ENCODE measurements at regions not wholly inside any gene's neighbourhood (a gene's known extent, or its start where the extent isn't known, plus 50 kb on each side); places are given as distances from the start of the nearest gene placed in this dataset.
"Not testable (repeated sequence)": the region's sequence is repeated elsewhere in the genome, so short reads cannot be mapped to it uniquely, and the experiment has no call there.

DNA sequence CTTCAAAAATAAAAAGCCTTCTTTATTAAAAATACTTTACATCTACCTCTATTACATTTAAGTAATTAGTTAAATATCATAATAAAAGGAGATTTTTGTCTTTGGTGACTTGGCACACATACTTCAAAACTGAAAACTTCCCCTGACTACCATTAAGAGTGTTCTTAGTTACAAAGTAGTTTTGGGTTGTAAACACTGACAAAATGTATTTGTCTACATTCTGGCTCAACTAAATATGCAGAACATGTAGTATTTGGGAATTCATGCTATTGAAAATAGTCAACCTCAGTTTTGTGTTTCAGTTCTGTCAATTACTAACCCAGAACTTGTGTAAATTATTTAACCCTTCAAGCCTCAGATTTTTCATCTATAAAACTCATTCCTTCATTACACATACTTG is 311.5 kb downstream of the RAD51AP2 start:
- Histone ChIP-seq H3K4me3 (no peak overlapping the region), H3K4me1 (no peaks in the 10 kb centered on the region), H3K9me3 (no peaks in the 10 kb centered on the region), H3K36me3 (no peaks in the 10 kb centered on the region), H3K27me3 (no peaks in the 10 kb centered on the region), H3K27ac (no peak overlapping the region)
- DNase-seq (ENCODE audit: low spot score in 2 of 2) = no peak
- TF ChIP-seq POLR2AphosphoS5 (IDR thresholded peaks at IDR 0.05) (no peak), EP300 (IDR thresholded peaks at IDR 0.05) (no peak), POLR2A (IDR thresholded peaks at IDR 0.05) (no peak)
- TF ChIP-seq, protein P1, sequence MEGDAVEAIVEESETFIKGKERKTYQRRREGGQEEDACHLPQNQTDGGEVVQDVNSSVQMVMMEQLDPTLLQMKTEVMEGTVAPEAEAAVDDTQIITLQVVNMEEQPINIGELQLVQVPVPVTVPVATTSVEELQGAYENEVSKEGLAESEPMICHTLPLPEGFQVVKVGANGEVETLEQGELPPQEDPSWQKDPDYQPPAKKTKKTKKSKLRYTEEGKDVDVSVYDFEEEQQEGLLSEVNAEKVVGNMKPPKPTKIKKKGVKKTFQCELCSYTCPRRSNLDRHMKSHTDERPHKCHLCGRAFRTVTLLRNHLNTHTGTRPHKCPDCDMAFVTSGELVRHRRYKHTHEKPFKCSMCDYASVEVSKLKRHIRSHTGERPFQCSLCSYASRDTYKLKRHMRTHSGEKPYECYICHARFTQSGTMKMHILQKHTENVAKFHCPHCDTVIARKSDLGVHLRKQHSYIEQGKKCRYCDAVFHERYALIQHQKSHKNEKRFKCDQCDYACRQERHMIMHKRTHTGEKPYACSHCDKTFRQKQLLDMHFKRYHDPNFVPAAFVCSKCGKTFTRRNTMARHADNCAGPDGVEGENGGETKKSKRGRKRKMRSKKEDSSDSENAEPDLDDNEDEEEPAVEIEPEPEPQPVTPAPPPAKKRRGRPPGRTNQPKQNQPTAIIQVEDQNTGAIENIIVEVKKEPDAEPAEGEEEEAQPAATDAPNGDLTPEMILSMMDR (IDR thresholded peaks at IDR 0.05) = no peak

DNA sequence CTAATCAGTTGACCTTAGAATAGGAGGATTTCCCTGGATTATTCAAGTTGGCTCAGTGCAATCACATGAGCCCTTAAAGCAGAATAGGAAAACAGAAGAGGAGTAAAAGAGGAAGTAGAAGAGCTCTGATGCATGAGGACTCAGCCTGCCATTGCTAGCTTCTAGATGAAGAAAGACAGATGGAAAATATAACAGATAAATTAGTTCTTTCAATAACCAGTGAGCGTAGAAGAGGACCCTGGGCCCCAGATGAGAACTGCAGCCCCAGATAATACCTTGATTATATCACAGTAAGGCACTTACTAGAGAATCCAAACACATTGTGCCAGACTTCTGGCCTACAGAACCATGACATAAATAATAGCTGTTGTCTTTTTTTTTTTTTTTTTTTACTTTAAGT is 314.0 kb downstream of the RAD51AP2 start:
- DNase-seq (ENCODE audit: low spot score in 2 of 2) = not testable (repeated sequence)

DNA sequence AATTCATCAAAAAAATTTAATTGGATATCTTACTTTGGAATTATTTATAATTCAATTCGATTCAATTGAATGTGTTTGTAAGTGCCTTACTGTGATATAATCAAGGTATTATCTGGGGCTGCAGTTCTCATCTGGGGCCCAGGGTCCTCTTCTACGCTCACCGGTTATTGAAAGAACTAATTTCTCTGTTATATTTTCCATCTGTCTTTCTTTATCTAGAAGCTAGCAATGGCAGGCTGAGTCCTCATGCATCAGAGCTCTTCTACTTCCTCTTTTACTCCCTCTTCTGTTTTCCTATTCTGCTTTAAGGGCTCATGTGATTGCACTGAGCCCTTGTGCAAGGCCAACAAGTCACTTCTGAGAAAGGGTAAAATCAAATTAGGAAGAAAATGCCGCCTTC is 315.6 kb downstream of the RAD51AP2 start:
- H3K4me1 ChIP-seq; H3K27ac ChIP-seq; H3K9me3 ChIP-seq; H3K4me3 ChIP-seq; H3K36me3 ChIP-seq; H3K27me3 ChIP-seq; DNase-seq (ENCODE audit: low spot score in 2 of 2): not testable (repeated sequence)
- 81% methylated on average over 4 of the region's 4 CpGs for WGBS

More for the DNA sequence above, 314.0 kb downstream of the RAD51AP2 start:
- not testable (repeated sequence) for H3K4me3 ChIP-seq, H3K27me3 ChIP-seq, H3K9me3 ChIP-seq, H3K27ac ChIP-seq, H3K4me1 ChIP-seq, H3K36me3 ChIP-seq
- 87% methylated on average over 1 of the region's 1 CpG for WGBS

DNA sequence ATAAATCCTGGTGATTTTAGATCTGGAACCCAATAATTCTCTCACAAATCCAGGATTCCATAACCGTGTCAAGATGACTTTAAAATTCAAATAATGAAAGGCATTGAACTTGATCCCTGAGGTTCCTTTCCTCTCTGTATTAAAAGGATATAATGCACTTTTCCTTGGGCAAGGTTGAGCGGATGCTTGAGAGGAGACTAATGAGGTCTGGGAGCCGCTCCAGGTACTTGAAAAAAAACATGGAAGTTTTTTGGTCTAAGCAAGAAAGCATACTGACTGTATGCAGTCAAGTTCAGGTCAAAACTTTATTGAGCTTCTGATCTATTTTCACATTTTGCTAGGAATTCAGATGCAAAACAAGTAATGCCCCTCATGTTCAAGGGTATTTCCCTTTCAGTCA is 318.5 kb downstream of the RAD51AP2 start:
- WGBS = 60% methylated on average over 3 of the region's 3 CpGs
- H3K36me3 ChIP-seq = no peaks in the 10 kb centered on the region
- DNase-seq (ENCODE audit: low spot score in 2 of 2) = no peak
- H3K4me1 ChIP-seq = no peaks in the 10 kb centered on the region
- H3K9me3 ChIP-seq = no peaks in the 10 kb centered on the region
- H3K27ac ChIP-seq = no peak overlapping the region
- no peak overlapping the region for H3K4me3 ChIP-seq
- H3K27me3 ChIP-seq = no peaks in the 10 kb centered on the region
- TF ChIP-seq POLR2A (IDR thresholded peaks at IDR 0.05) = no peak

DNA sequence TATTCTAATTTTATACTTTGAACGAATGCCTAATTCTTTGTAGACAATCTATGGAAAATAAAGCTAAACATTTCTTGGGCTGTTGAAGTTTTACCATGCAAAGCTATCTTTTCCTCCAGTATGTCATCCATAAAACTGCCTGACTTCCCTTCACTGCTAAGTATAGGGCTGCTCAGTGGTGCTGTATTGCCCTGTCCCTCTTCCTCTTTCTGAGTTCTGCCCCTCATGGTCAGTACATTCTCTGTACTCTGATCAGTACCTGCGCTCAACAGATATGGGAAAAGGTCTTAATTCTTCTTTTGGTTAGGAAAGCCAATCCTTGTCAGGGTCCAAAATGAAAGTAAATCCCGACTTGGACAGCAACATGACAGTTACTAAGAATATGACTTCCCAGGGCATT is 321.9 kb downstream of the RAD51AP2 start:
- 67% methylated on average over 3 of the region's 3 CpGs for WGBS

DNA sequence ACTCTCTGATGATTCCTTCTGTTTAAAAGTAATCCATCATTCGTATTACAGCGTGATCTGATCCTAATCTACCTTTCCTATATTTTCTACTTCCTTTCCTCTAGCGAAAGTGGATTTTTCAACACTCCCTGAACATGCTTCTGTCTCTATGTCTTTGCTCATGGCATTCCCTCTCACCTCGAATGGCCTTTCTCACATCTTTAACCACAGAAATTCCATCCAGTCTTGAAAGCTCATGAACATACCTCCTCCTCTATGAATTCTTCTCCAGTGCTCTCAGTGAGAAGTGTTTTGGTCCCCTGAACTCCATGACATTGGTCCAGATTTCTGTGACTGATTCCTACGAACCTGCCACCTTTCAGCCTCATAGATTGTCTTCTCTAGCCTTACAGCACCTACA is 323.2 kb downstream of the RAD51AP2 start:
- H3K4me3 ChIP-seq = no peak overlapping the region
- no peaks in the 10 kb centered on the region for H3K4me1 ChIP-seq
- no peaks in the 10 kb centered on the region for H3K36me3 ChIP-seq
- no peak for DNase-seq (ENCODE audit: low spot score in 2 of 2)
- H3K27me3 ChIP-seq = no peaks in the 10 kb centered on the region
- TF ChIP-seq POLR2AphosphoS5 (IDR thresholded peaks at IDR 0.05) (no peak), POLR2A (IDR thresholded peaks at IDR 0.05) (no peak), EP300 (IDR thresholded peaks at IDR 0.05) (no peak)
- TF ChIP-seq, protein P1 (IDR thresholded peaks at IDR 0.05) = no peak
- WGBS = 52% methylated on average over 5 of the region's 5 CpGs
- no peaks in the 10 kb centered on the region for H3K9me3 ChIP-seq
- no peak overlapping the region for H3K27ac ChIP-seq

More for the DNA sequence above, 321.9 kb downstream of the RAD51AP2 start:
- Histone ChIP-seq H3K36me3 (no peaks in the 10 kb centered on the region), H3K27me3 (no peaks in the 10 kb centered on the region), H3K4me3 (no peak overlapping the region), H3K4me1 (no peaks in the 10 kb centered on the region), H3K27ac (no peak overlapping the region), H3K9me3 (no peaks in the 10 kb centered on the region)
- TF ChIP-seq, protein P1 (IDR thresholded peaks at IDR 0.05) = no peak
- TF ChIP-seq EP300 (IDR thresholded peaks at IDR 0.05) (no peak), POLR2AphosphoS5 (IDR thresholded peaks at IDR 0.05) (no peak), POLR2A (IDR thresholded peaks at IDR 0.05) (no peak)
- DNase-seq (ENCODE audit: low spot score in 2 of 2) = no peak

DNA sequence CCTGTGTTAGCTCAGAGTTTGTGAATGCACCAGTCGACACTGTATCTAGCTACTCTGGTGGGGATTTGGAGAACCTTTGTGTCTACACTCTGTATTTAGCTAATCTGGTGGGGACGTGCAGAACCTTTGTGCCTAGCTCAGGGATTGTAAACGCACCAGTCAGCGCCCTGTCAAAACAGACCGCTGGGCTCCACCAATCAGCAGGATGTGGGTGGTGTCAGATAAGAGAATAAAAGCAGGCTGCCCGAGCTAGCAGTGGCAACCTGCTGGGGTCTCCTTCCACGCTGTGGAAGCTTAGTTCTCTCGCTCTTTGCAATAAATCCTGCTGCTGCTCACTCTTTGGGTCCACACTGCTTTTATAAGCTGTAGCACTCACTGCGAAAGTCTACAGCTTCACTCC is 324.2 kb downstream of the RAD51AP2 start:
- no peak for TF ChIP-seq EP300 (IDR thresholded peaks at IDR 0.05)
- no peak for TF ChIP-seq POLR2AphosphoS5 (IDR thresholded peaks at IDR 0.05)
- TF ChIP-seq, protein P1 (IDR thresholded peaks at IDR 0.05) = no peak
- no peak for TF ChIP-seq POLR2A (IDR thresholded peaks at IDR 0.05)
- WGBS = 91% methylated on average over 9 of the region's 9 CpGs
- Histone ChIP-seq H3K27ac (no peak overlapping the region), H3K27me3 (no peaks in the 10 kb centered on the region), H3K9me3 (no peaks in the 10 kb centered on the region), H3K36me3 (no peaks in the 10 kb centered on the region), H3K4me3 (no peak overlapping the region), H3K4me1 (no peaks in the 10 kb centered on the region)
- no peak for DNase-seq (ENCODE audit: low spot score in 2 of 2)

DNA sequence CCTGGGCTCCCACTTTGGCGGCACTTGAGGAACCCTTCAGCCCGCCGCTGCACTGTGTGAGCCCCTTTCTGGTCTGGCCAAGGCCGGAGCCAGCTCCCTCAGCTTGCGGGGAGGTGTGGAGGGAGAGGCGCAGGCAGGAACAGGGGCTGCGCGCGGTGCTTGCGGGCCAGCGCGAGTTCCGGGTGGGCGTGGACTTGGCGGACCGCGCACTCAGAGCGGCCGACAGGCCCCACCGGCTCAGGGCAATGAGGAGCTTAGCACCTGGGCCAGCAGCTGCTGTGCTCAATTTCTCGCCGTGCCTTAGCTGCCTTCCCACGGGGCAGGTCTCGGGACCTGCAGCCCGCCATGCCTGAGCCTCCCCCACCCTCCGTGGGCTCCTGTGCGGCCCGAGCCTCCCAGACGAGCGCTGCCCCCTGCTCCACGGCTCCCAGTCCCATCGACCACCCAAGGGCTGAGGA is 324.8 kb downstream of the RAD51AP2 start:
- not testable (repeated sequence) for H3K4me1 ChIP-seq; DNase-seq (ENCODE audit: low spot score in 2 of 2); H3K9me3 ChIP-seq; H3K36me3 ChIP-seq; H3K4me3 ChIP-seq; H3K27me3 ChIP-seq; H3K27ac ChIP-seq
- WGBS = 96% methylated on average over 20 of the region's 32 CpGs

Data from suprapubic skin (tissue), 4 donors.